ENCODE measurements at regions not wholly inside any gene's neighbourhood (a gene's known extent, or its start where the extent isn't known, plus 50 kb on each side); places are given as distances from the start of the nearest gene placed in this dataset.

GRCh38 chr6:144990784-144991183 is 705.6 kb downstream of the UTRN start:
- CTCF ChIA-PET (ENCODE audit: low intra/inter-chr PET ratio, low total read pairs): no interaction called here
- no peaks in the 10 kb centered on the region for H3K79me2 ChIP-seq (ENCODE audit: insufficient read depth, low read length)
- 0% methylated on average over 3 of the region's 3 CpGs for WGBS (ENCODE audit: low lambda C conversion rate)
- H3K27ac ChIP-seq (ENCODE audit: extremely low read length, insufficient read depth, low read length): no peak overlapping the region
- TF ChIP-seq ELK4 (CRISPR knock-in tag; IDR thresholded peaks at IDR 0.05; ENCODE audit: borderline replicate concordance): no peak
- TF ChIP-seq ZSCAN12 (CRISPR knock-in tag; IDR thresholded peaks at IDR 0.05): no peak
- no peak for TF ChIP-seq TERF1 (CRISPR knock-in tag; IDR thresholded peaks at IDR 0.05)
- TF ChIP-seq ZNF883 (CRISPR knock-in tag; IDR thresholded peaks at IDR 0.05; ENCODE audit: not compliant biosample characterization): no peak
- DNase-seq (ENCODE audit: low spot score) (no peak), ATAC-seq (no peak), FAIRE-seq (no peak)
- H3K9ac ChIP-seq (ENCODE audit: insufficient read depth, low read depth, low read length): no peak overlapping the region
- H3K4me1 ChIP-seq (ENCODE audit: insufficient read depth, low read length): no peaks in the 10 kb centered on the region
- no peak overlapping the region for H3K4me2 ChIP-seq (ENCODE audit: low read depth, low read length)
- in situ Hi-C loops (cut with HindIII; ENCODE audit: extremely low pct_ligation_motif_present, low pct_unique_long_range_greater_than_20kb): no loop called here
- no TSS peak for BruUV-seq (replicated peaks)
- no peak overlapping the region for H2AFZ ChIP-seq (ENCODE audit: low read length)
- intact Hi-C loops (cut with micrococcal nuclease; ENCODE audit: unreplicated experiment): no loop called here
- POLR2A ChIA-PET: no interaction called here
- no peak overlapping the region for H3K4me3 ChIP-seq (replicated peaks in 1 of 3; ENCODE audit: insufficient read depth in 1 of 3, low read depth in 2 of 3, low read length in 3 of 3)
- H3K9me3 ChIP-seq (ENCODE audit: low read length): no peaks in the 10 kb centered on the region
- no peaks in the 10 kb centered on the region for H3K36me3 ChIP-seq (replicated peaks in 1 of 2; ENCODE audit: control insufficient read depth in 1 of 2, insufficient read depth in 2 of 2, low read length in 2 of 2)
- H4K20me1 ChIP-seq (ENCODE audit: insufficient read depth, low read length): no peaks in the 10 kb centered on the region
- no peaks in the 10 kb centered on the region for H3K27me3 ChIP-seq (ENCODE audit: control insufficient read depth in 1 of 2, insufficient read depth in 2 of 2, low read length in 2 of 2)

GRCh38 chr6:144993870-144994269 is 708.7 kb downstream of the UTRN start:
- Histone ChIP-seq H3K79me2 (ENCODE audit: insufficient read depth, low read length) (no peaks in the 10 kb centered on the region), H2AFZ (ENCODE audit: low read length) (no peak overlapping the region), H3K4me1 (ENCODE audit: insufficient read depth, low read length) (no peaks in the 10 kb centered on the region), H4K20me1 (ENCODE audit: insufficient read depth, low read length) (no peaks in the 10 kb centered on the region), H3K4me2 (ENCODE audit: low read depth, low read length) (no peak overlapping the region), H3K9ac (ENCODE audit: insufficient read depth, low read depth, low read length) (no peak overlapping the region), H3K36me3 (replicated peaks in 1 of 2; ENCODE audit: control insufficient read depth in 1 of 2, insufficient read depth in 2 of 2, low read length in 2 of 2) (no peaks in the 10 kb centered on the region), H3K27ac (ENCODE audit: extremely low read length, insufficient read depth, low read length) (no peak overlapping the region), H3K4me3 (replicated peaks in 1 of 3; ENCODE audit: insufficient read depth in 1 of 3, low read depth in 2 of 3, low read length in 3 of 3) (no peak overlapping the region), H3K27me3 (ENCODE audit: control insufficient read depth in 1 of 2, insufficient read depth in 2 of 2, low read length in 2 of 2) (no peaks in the 10 kb centered on the region), H3K9me3 (ENCODE audit: low read length) (no peaks in the 10 kb centered on the region)
- ChIA-PET CTCF (ENCODE audit: low intra/inter-chr PET ratio, low total read pairs) (no interaction called here), POLR2A (no interaction called here)
- FAIRE-seq: no peak
- WGBS (ENCODE audit: low lambda C conversion rate): 33% methylated on average over 3 of the region's 3 CpGs
- TF ChIP-seq ZNF432 (CRISPR knock-in tag; IDR thresholded peaks at IDR 0.05; ENCODE audit: borderline replicate concordance): no peak
- intact Hi-C loops (cut with micrococcal nuclease; ENCODE audit: unreplicated experiment) (no loop called here), in situ Hi-C loops (cut with HindIII; ENCODE audit: extremely low pct_ligation_motif_present, low pct_unique_long_range_greater_than_20kb) (no loop called here)
- BruUV-seq (replicated peaks): no TSS peak
- ATAC-seq: no peak
- no peak for DNase-seq (ENCODE audit: low spot score)

Measured in HepG2 (cell line).